Right lobe of liver (tissue), 4 donors: ENCODE measurements at regions not wholly inside any gene's neighbourhood (a gene's known extent, or its start where the extent isn't known, plus 50 kb on each side); places are given as distances from the start of the nearest gene placed in this dataset.

ENCODE experiments used
- CTCF ChIP-seq, 4 donors: fragments of 200-600 bp in 3 of 4; fragments of 450-650 bp in 1 of 4; IDR thresholded peaks; one replicate each; pipeline versions ENCODE4 v1.5.1 to v1.8.0; 2016 to 2022; ENCODE audit warnings: antibody characterized with exemption in 4 of 4, mild to moderate bottlenecking in 2 of 4
- POLR2A ChIP-seq: fragments of 450-650 bp; IDR thresholded peaks from one replicate; pipeline ENCODE4 v1.6.1; 2017; ENCODE audit warnings: antibody characterized with exemption, mild to moderate bottlenecking
- donor health status: DM: no; HTN: no; CAD: no.
- donor health status: DM: no; HTN: no; CAD: no.
- donor health status: DM: no; HTN: yes; CAD: no.

DNA sequence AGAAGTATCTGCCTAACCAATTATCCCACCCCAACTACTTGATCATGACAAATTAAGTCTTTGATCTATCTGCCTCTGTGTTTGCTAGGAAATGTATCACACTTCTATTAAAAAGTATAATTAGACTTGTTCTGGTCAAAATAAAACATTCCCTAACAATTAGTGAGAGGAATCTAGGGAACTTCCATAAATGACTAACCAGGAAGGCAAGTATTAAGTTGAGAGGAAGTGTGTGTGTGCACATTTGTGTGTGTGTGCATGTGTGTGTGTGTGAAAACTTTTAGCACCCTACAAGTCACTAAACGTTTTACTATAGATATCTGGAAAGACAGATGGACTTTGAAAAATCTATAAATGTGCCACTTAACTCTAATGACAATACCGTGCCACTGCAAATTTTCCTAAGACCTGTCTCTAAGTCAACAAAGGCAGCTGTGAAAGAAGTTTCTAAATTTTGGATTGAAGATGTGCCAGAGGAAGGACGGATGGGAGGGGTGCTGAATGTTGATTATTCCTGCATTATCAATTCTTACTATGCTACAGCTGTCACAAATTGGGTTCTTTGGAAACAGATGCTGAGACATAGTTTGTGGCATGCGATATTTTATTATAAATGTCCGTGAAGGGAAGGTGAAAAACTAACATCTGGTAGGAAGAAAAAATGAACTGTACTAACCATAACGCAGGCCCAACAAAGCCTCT, 567.1 kb downstream of the PTPRC start:
- TF ChIP-seq CTCF (IDR thresholded peaks at IDR 0.05) (no peak), POLR2A (no peak)
